RWPE2 (cell line): ENCODE measurements at regions not wholly inside any gene's neighbourhood (a gene's known extent, or its start where the extent isn't known, plus 50 kb on each side); places are given as distances from the start of the nearest gene placed in this dataset.

Source experiments
- ATAC-seq: fragments of 200-7000 bp; cut with Tn5 transposase; 3 replicates; pipeline ENCODE4 v1.9.1; 2021; ENCODE audit warnings: low read depth
- DNase-seq: peaks from one replicate; pipeline ENCODE4 v3.0.0-alpha.2; 2020; ENCODE audit warnings: low spot score
- H3K27ac ChIP-seq: fragments of 450-650 bp; 2 replicates; pipeline ENCODE4 v1.5.1; 2017; ENCODE audit warnings: mild to moderate bottlenecking; ENCODE audit not compliant: poor library complexity, severe bottlenecking
- H3K27me3 ChIP-seq: fragments of 250-450 bp; sonication (Bioruptor Pico); 2 replicates; pipeline ENCODE4 v1.5.1; 2021; ENCODE audit warnings: mild to moderate bottlenecking, moderate library complexity; ENCODE audit not compliant: insufficient read depth, poor library complexity, severe bottlenecking
- H3K36me3 ChIP-seq: fragments of 250-450 bp; sonication (Bioruptor Pico); 2 replicates; pipeline ENCODE4 v1.5.1; 2020; ENCODE audit warnings: low read depth, mild to moderate bottlenecking, moderate library complexity
- H3K4me1 ChIP-seq: fragments of 250-450 bp; sonication (Bioruptor Pico); 2 replicates; pipeline ENCODE4 v1.5.1; 2021; ENCODE audit warnings: mild to moderate bottlenecking, moderate library complexity; ENCODE audit not compliant: insufficient read depth, poor library complexity, severe bottlenecking
- H3K4me3 ChIP-seq: fragments of 250-450 bp; sonication (Bioruptor Pico); 2 replicates; pipeline ENCODE4 v1.5.1; 2021; ENCODE audit warnings: mild to moderate bottlenecking, moderate library complexity; ENCODE audit not compliant: severe bottlenecking
- H3K9me3 ChIP-seq: fragments of 250-450 bp; sonication (Bioruptor Pico); 2 replicates; pipeline ENCODE4 v1.5.1; 2021; ENCODE audit warnings: mild to moderate bottlenecking, moderate library complexity; ENCODE audit not compliant: severe bottlenecking
- CTCF ChIP-seq: fragments of 450-650 bp; IDR thresholded peaks from one replicate; pipeline ENCODE4 v1.5.1; 2017; ENCODE audit warnings: mild to moderate bottlenecking, moderate library complexity; ENCODE audit not compliant: poor library complexity, severe bottlenecking

GRCh38 chr15:38897551-38897950, 332.9 kb upstream of the RASGRP1 start:
- Histone ChIP-seq H3K27me3 (no peaks in the 10 kb centered on the region), H3K36me3 (no peaks in the 10 kb centered on the region), H3K27ac (no peak overlapping the region), H3K9me3 (no peaks in the 10 kb centered on the region), H3K4me1 (peaks cover 22% of the 10 kb centered on the region), H3K4me3 (no peak overlapping the region)
- DNase-seq: no peak
- no peak for TF ChIP-seq CTCF
- ATAC-seq: no peak

GRCh38 chr15:38898236-38898635, 333.6 kb upstream of the RASGRP1 start:
- peaks cover 22% of the 10 kb centered on the region for H3K4me1 ChIP-seq
- no peaks in the 10 kb centered on the region for H3K36me3 ChIP-seq
- no peaks in the 10 kb centered on the region for H3K9me3 ChIP-seq
- no peak for TF ChIP-seq CTCF
- no peak overlapping the region for H3K27ac ChIP-seq
- DNase-seq (no peak), ATAC-seq (no peak)
- no peaks in the 10 kb centered on the region for H3K27me3 ChIP-seq
- H3K4me3 ChIP-seq: no peak overlapping the region

GRCh38 chr15:38899300-38899699, 334.7 kb upstream of the RASGRP1 start:
- H3K27me3 ChIP-seq: no peaks in the 10 kb centered on the region

GRCh38 chr15:38904298-38904697, 339.7 kb upstream of the RASGRP1 start:
- DNase-seq (no peak), ATAC-seq (no peak)
- Histone ChIP-seq H3K36me3 (no peaks in the 10 kb centered on the region), H3K27me3 (no peaks in the 10 kb centered on the region), H3K27ac (no peak overlapping the region), H3K9me3 (no peaks in the 10 kb centered on the region), H3K4me3 (no peak overlapping the region), H3K4me1 (peaks cover 8% of the 10 kb centered on the region)
- no peak for TF ChIP-seq CTCF

More at GRCh38 chr15:38899300-38899699, 334.7 kb upstream of the RASGRP1 start:
- no peak overlapping the region for H3K27ac ChIP-seq
- no peaks in the 10 kb centered on the region for H3K36me3 ChIP-seq
- peak; percentile 47; the same call in 1 of the 3 replicates for ATAC-seq
- no peak for DNase-seq
- peaks cover 17% of the 10 kb centered on the region for H3K4me1 ChIP-seq
- TF ChIP-seq CTCF: no peak
- no peak overlapping the region for H3K4me3 ChIP-seq
- H3K9me3 ChIP-seq: no peaks in the 10 kb centered on the region

GRCh38 chr15:38905632-38906031, 341.0 kb upstream of the RASGRP1 start:
- ATAC-seq (peak; percentile 45; the same call in 1 of the 3 replicates), DNase-seq (no peak)
- no peak overlapping the region for H3K4me3 ChIP-seq
- H3K36me3 ChIP-seq: no peaks in the 10 kb centered on the region
- H3K9me3 ChIP-seq: no peaks in the 10 kb centered on the region
- no peak for TF ChIP-seq CTCF
- H3K27me3 ChIP-seq: no peaks in the 10 kb centered on the region
- peaks cover 6% of the 10 kb centered on the region for H3K4me1 ChIP-seq
- no peak overlapping the region for H3K27ac ChIP-seq
